ENCODE measurements at regions not wholly inside any gene's neighbourhood (a gene's known extent, or its start where the extent isn't known, plus 50 kb on each side); places are given as distances from the start of the nearest gene placed in this dataset.

DNA sequence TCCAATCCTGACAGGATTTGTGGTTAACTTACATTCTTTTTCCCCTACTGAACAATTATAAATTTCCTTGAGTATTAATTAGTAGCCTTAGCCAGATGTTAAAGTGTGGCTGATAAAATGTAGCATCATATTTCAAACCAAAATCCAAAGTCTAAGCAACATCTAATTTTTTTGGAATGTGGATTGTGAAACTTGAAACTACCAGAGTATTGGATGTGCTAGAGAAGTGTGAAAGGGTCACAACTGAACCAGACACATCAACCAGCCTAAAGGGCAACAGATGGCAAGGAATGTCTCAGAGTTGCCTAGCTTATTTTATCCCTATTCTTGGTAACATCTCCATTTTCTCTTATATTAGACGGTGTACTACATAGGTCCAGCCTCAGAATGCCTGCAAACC, 153.1 kb upstream of the DCN start:
- H3K4me3 ChIP-seq (ENCODE audit: low read depth, low read length) = no peak overlapping the region
- TF ChIP-seq, protein P1, sequence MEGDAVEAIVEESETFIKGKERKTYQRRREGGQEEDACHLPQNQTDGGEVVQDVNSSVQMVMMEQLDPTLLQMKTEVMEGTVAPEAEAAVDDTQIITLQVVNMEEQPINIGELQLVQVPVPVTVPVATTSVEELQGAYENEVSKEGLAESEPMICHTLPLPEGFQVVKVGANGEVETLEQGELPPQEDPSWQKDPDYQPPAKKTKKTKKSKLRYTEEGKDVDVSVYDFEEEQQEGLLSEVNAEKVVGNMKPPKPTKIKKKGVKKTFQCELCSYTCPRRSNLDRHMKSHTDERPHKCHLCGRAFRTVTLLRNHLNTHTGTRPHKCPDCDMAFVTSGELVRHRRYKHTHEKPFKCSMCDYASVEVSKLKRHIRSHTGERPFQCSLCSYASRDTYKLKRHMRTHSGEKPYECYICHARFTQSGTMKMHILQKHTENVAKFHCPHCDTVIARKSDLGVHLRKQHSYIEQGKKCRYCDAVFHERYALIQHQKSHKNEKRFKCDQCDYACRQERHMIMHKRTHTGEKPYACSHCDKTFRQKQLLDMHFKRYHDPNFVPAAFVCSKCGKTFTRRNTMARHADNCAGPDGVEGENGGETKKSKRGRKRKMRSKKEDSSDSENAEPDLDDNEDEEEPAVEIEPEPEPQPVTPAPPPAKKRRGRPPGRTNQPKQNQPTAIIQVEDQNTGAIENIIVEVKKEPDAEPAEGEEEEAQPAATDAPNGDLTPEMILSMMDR (IDR thresholded peaks at IDR 0.05; ENCODE audit: insufficient read depth, low read depth, low read length) = no peak
- DNase-seq (ENCODE audit: low read depth) = peak; percentile 47

DNA sequence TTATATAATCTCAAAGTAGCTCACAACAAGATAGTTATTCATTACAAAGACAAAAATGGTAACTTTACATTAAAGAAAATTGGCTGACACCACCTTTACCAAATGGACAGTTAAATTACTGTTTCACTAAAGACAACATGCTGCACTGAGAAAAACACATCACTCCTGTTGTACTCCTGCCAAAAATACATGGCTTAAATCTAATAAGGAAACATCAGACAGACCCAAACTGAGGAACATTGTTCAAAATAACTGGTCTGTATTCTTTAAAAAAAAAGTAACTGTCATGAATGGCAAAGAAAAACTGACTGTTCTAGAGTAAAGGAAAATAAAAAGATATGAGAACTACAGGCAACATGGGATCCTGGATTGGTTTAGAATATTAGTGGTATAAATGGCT, 151.3 kb upstream of the DCN start:
- no peak overlapping the region for H3K4me3 ChIP-seq (ENCODE audit: low read depth, low read length)
- DNase-seq (ENCODE audit: low read depth) = no peak
- TF ChIP-seq, protein P1 (IDR thresholded peaks at IDR 0.05; ENCODE audit: insufficient read depth, low read depth, low read length) = no peak

DNA sequence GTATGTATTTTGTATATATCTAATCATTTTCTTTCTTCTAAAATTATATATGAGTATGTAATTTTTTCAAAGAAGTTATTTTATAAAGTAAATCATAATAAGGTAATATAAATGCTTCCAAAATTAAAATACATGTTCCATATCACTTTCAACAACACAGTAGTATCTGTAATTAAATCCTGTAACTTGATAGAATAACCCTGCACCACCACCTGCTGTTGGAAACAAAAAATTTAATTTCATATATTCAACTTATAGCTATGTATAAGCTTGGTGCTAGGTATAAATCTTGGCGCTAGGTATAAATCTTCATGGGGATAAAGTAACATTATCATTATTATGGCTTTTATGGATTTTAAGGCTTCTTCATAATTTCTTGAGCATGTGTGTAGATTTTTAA, 149.7 kb upstream of the DCN start:
- no peak overlapping the region for H3K4me3 ChIP-seq (ENCODE audit: low read depth, low read length)
- no peak for DNase-seq (ENCODE audit: low read depth)
- TF ChIP-seq, protein P1 (IDR thresholded peaks at IDR 0.05; ENCODE audit: insufficient read depth, low read depth, low read length) = peak; percentile 20

DNA sequence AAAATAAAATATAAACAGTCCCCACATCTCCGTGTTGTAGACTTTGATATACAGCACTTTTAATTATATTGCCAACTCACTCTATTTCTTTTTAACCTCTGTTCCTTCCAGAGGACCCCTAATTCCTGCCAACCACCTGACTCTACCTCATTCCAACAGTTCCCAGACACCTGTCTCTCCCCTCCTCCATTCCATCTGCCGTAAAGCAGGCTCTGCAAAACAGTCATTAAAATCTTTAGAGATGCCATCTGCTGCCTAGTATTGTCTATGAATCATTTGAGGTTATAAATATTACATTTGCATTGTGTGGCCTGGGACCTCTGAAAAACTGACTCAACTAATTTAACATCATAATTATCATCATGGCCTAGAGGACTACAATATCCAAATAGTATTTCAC, 148.8 kb upstream of the DCN start:
- H3K4me3 ChIP-seq (ENCODE audit: low read depth, low read length) = no peak overlapping the region
- TF ChIP-seq, protein P1 (IDR thresholded peaks at IDR 0.05; ENCODE audit: insufficient read depth, low read depth, low read length) = no peak
- DNase-seq (ENCODE audit: low read depth) = no peak

DNA sequence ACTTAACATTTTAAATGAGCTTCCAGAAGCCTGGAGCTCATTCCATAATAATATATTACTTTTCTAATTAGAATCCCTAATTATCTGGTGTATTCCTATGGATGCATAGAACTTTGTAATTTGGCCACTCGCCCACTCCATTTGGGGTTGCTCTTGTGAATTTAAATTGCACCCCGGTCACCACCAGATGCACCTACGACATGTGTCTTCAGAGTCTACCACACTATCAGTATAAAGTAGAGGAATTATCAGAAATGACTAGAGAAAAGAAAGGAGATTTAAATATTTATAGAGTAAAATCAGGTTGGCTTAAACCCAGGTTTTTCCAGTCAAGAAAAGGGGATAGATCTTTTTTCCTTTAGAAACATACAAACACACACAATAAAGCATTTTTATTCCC, 145.8 kb upstream of the DCN start:
- DNase-seq (ENCODE audit: low read depth) = no peak
- no peak overlapping the region for H3K4me3 ChIP-seq (ENCODE audit: low read depth, low read length)
- TF ChIP-seq, protein P1 (IDR thresholded peaks at IDR 0.05; ENCODE audit: insufficient read depth, low read depth, low read length) = no peak

DNA sequence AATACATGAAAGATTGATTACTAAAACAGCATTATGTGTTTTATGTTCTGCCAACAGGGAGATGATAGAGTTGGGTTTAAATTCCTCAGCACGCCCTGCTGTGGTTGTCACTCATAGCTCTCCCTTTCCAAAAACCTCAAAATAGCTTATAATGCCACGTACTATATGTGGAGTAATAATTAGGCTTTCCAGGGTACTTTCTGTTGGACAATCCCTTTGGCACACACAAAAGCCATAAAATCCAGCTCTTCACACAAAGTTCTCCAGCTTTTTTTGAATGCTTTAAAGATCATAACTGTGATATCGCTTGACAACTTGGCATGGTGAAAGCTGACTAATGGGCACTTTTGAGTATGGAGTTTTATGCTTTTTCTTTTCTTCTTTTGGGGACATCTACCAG, 145.3 kb upstream of the DCN start:
- TF ChIP-seq, protein P1 (IDR thresholded peaks at IDR 0.05; ENCODE audit: insufficient read depth, low read depth, low read length) = no peak
- peak; percentile 44 for DNase-seq (ENCODE audit: low read depth)
- no peak overlapping the region for H3K4me3 ChIP-seq (ENCODE audit: low read depth, low read length)

DNA sequence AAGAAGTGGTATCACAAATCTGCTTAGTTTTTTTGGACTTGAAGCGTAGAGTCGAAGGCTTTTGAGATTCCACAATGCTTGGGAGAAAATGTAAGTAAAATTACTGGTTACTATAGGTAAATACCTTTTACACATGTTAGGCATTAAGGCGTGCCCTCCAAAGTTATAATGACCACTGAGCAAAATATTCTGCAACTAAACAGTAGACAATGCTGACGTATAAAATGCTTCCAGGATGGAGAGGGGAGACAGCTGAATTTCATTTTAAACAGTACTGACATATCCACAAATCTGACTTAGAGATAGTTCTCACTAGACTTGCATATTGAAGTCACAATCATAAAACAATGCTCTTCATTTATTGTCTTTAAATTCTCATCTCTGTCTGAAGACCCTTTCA, 144.5 kb upstream of the DCN start:
- H3K4me3 ChIP-seq (ENCODE audit: low read depth, low read length) = no peak overlapping the region
- TF ChIP-seq, protein P1 (IDR thresholded peaks at IDR 0.05; ENCODE audit: insufficient read depth, low read depth, low read length) = no peak
- DNase-seq (ENCODE audit: low read depth) = no peak

All from fibroblast of villous mesenchyme (primary cell).